ENCODE measurements at regions not wholly inside any gene's neighbourhood (a gene's known extent, or its start where the extent isn't known, plus 50 kb on each side); places are given as distances from the start of the nearest gene placed in this dataset.

- peaks cover 0 to 4% (median 0%) of the 10 kb centered on the region in 3 experiments; a peak in 1 of 7 replicates for H3K36me3 Mint-ChIP-seq (ENCODE audit: insufficient read depth in 1 of 3, low read depth in 3 of 3)
- H3K27ac Mint-ChIP-seq, result no peak overlapping the region
- no peaks in the 10 kb centered on the region for H3K79me2 ChIP-seq (ENCODE audit: insufficient read depth, low read length)
- H3K18ac ChIP-seq (ENCODE audit: insufficient read length, low read depth, low read length), result no peak overlapping the region
- H3K4me1 ChIP-seq (ENCODE audit: insufficient read depth, low read length), result no peaks in the 10 kb centered on the region; the same call in 1 of the 2 replicates
- H3K4ac ChIP-seq (ENCODE audit: low read depth, low read length), result no peak overlapping the region
- no peaks in the 10 kb centered on the region for H3K27me3 ChIP-seq (ENCODE audit: insufficient read depth, low read length)
- H2BK20ac ChIP-seq (ENCODE audit: low read depth, low read length, poor library complexity, severe bottlenecking), result no peak overlapping the region
- H3K9me3 Mint-ChIP-seq, result no peaks in the 10 kb centered on the region
- no peak overlapping the region for H2AK5ac ChIP-seq (ENCODE audit: insufficient read length, low read length)
- H3K4me3 Mint-ChIP-seq, result no peak overlapping the region
- H2BK15ac ChIP-seq (ENCODE audit: low read depth, low read length), result no peak overlapping the region
- H2BK5ac ChIP-seq (ENCODE audit: insufficient read length, low read length), result no peak overlapping the region
- H4K91ac ChIP-seq (ENCODE audit: insufficient read length, low read depth, low read length), result no peak overlapping the region
- H3K23me2 ChIP-seq (ENCODE audit: insufficient read length, low read depth, low read length, poor library complexity, severe bottlenecking), result no peaks in the 10 kb centered on the region
- H4K5ac ChIP-seq (ENCODE audit: insufficient read length, low read depth, low read length), result no peak overlapping the region
- no peak overlapping the region for H3K14ac ChIP-seq (ENCODE audit: insufficient read depth, low read length)
- DNase-seq, result no peak
- no peak overlapping the region for H3K23ac ChIP-seq (ENCODE audit: insufficient read length, low read depth, low read length)
- H3K4me2 ChIP-seq (ENCODE audit: insufficient read depth, insufficient read length, low read length), result no peak overlapping the region
- H4K20me1 ChIP-seq (ENCODE audit: control insufficient read depth, insufficient read depth, insufficient read length), result no peaks in the 10 kb centered on the region
- H3T11ph ChIP-seq (ENCODE audit: low read length), result no peak overlapping the region
- H3K9ac ChIP-seq (ENCODE audit: extremely low read depth, insufficient read length, low read length), result no peak overlapping the region
- no peak overlapping the region for H2BK12ac ChIP-seq (ENCODE audit: insufficient read length, low read depth, low read length)
- WGBS (ENCODE audit: extremely low coverage, insufficient read length, low lambda C conversion rate), result no CpG with 5 or more reads among the region's 1 CpG
- no peaks in the 10 kb centered on the region for H3K27me3 Mint-ChIP-seq (ENCODE audit: low read depth)
- no peak overlapping the region for H4K8ac ChIP-seq (replicated peaks; ENCODE audit: insufficient read length, low read depth, low read length)
- no peaks in the 10 kb centered on the region for H3K79me1 ChIP-seq (ENCODE audit: insufficient read depth, low read depth, low read length, poor library complexity, severe bottlenecking)
- no peak overlapping the region for H3K56ac ChIP-seq (ENCODE audit: insufficient read length, low read depth, low read length)
- H3K9me3 ChIP-seq (ENCODE audit: control insufficient read depth, low read depth, low read length), result no peaks in the 10 kb centered on the region
- H2BK120ac ChIP-seq (ENCODE audit: low read depth, low read length, poor library complexity, severe bottlenecking), result no peak overlapping the region
- no peak overlapping the region for H2AFZ ChIP-seq (ENCODE audit: low read length)
- H3K4me1 Mint-ChIP-seq, result peaks cover 11 to 13% of the 10 kb centered on the region in 2 experiments
- no peak for TF ChIP-seq CTCF (conservative IDR thresholded peaks at IDR 0.05)
- H3K27ac ChIP-seq (ENCODE audit: insufficient read length, low read depth, low read length), result no peak overlapping the region
Observed at GRCh38 chr2:156196031-156196430, 136.5 kb downstream of the NR4A2 start.

Measured in H9 (cell line).